BE2C (cell line): ENCODE measurements at regions not wholly inside any gene's neighbourhood (a gene's known extent, or its start where the extent isn't known, plus 50 kb on each side); places are given as distances from the start of the nearest gene placed in this dataset.

Source experiments
- DNase-seq: peaks from one replicate; pipeline ENCODE4 v3.0.0-alpha.2; 2020
- H3K27me3 ChIP-seq: fragments of 250-450 bp; sonication (Bioruptor Pico); 2 replicates; pipeline ENCODE4 v1.5.1; 2020; ENCODE audit warnings: mild to moderate bottlenecking
- H3K36me3 ChIP-seq: fragments of 250-450 bp; sonication (Bioruptor Pico); 2 replicates; pipeline ENCODE4 v1.5.1; 2020; ENCODE audit warnings: mild to moderate bottlenecking
- H3K4me1 ChIP-seq: fragments of 250-450 bp; sonication (Bioruptor Pico); 2 replicates; pipeline ENCODE4 v1.5.1; 2020
- H3K4me3 ChIP-seq: 2 replicates; pipeline ENCODE4 v1.5.1; 2011; ENCODE audit warnings: low read depth, low read length
- H3K9me3 ChIP-seq: fragments of 250-450 bp; sonication (Bioruptor Pico); 2 replicates; pipeline ENCODE4 v1.5.1; 2020
- TF ChIP-seq, protein P1 (sequence below): IDR thresholded peaks from 2 replicates; pipeline ENCODE4 v1.5.1; 2012; ENCODE audit warnings: mild to moderate bottlenecking, low read depth, low read length

DNA sequence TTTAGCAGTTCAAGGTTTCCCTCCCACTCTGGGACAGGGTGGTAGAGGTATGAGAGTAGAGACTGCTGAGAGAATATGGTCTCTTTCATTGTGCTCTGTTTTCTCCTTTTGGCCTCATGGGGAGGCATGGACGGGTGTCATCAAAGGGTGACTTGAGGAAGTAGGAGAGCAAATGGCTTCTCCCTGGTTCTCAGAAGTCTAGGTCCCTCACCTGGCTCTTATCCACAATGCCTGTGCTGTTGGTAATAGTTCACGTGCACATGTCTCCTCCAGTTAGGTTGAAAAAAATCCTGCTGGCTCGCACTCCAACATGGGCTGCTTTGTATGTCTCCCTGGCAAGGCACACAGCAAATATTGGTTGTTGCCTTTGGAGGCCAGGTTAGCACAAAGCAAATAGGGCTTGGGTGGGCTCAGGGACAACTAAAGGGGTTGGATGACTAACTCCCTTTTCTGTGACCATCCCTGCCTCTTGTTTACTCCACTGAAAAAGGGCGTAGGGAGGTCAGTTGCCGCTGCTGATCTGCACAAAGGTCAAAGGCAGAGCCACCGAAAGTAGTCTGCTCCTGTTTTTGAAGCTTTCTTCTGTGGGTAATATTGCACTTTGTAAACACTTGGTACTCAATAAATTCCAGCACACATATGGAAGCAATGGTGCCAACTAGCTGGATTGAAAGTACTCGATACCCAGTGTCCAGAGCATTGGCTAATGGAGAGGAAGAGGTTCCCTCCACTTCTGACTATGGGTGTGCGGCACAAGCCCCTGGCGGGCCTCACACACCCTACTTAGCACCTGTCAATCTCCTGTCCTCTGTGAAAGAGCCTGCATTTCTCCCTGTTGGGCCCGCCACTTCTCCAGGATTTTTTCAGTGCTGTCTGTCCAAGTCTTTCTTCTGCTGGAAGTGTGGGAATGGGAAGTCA is 121.8 kb downstream of the SLC38A6 start:
- no peak for DNase-seq

More for the DNA sequence above, 121.8 kb downstream of the SLC38A6 start:
- TF ChIP-seq, protein P1, sequence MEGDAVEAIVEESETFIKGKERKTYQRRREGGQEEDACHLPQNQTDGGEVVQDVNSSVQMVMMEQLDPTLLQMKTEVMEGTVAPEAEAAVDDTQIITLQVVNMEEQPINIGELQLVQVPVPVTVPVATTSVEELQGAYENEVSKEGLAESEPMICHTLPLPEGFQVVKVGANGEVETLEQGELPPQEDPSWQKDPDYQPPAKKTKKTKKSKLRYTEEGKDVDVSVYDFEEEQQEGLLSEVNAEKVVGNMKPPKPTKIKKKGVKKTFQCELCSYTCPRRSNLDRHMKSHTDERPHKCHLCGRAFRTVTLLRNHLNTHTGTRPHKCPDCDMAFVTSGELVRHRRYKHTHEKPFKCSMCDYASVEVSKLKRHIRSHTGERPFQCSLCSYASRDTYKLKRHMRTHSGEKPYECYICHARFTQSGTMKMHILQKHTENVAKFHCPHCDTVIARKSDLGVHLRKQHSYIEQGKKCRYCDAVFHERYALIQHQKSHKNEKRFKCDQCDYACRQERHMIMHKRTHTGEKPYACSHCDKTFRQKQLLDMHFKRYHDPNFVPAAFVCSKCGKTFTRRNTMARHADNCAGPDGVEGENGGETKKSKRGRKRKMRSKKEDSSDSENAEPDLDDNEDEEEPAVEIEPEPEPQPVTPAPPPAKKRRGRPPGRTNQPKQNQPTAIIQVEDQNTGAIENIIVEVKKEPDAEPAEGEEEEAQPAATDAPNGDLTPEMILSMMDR: no peak
- no peak overlapping the region for H3K4me3 ChIP-seq
- H3K4me1 ChIP-seq: no peaks in the 10 kb centered on the region
- H3K36me3 ChIP-seq: no peaks in the 10 kb centered on the region
- H3K9me3 ChIP-seq: no peaks in the 10 kb centered on the region
- no peaks in the 10 kb centered on the region for H3K27me3 ChIP-seq
